Effector CD8-positive, alpha-beta T cell (primary cell): ENCODE measurements at regions not wholly inside any gene's neighbourhood (a gene's known extent, or its start where the extent isn't known, plus 50 kb on each side); places are given as distances from the start of the nearest gene placed in this dataset.
"Not testable (repeated sequence)": the region's sequence is repeated elsewhere in the genome, so short reads cannot be mapped to it uniquely, and the experiment has no call there.

Experiments used
- DNase-seq: peaks from one replicate; lab custom pipeline; 2025; lab: John Stamatoyannopoulos, UW

- DNase-seq, result no peak
Observed at GRCh38 chr18:30625961-30626360, 416.6 kb downstream of the DSC3 start.

- DNase-seq, result no peak
Observed at GRCh38 chr18:30623401-30624065, 419.0 kb downstream of the DSC3 start.

- no peak for DNase-seq
Observed at GRCh38 chr18:30622635-30623034, 419.9 kb downstream of the DSC3 start.

- DNase-seq, result no peak
Observed at GRCh38 chr18:30622104-30622503, 420.4 kb downstream of the DSC3 start.

- no peak for DNase-seq
Observed at GRCh38 chr18:30618567-30618966, 424.0 kb downstream of the DSC3 start.

- DNase-seq, result no peak
Observed at GRCh38 chr18:30616414-30616813, 426.1 kb downstream of the DSC3 start.

- no peak for DNase-seq
Observed at GRCh38 chr18:30613467-30613801, 429.1 kb downstream of the DSC3 start.

GRCh38 chr18:30601541-30601940 is 441.0 kb downstream of the DSC3 start:
- no peak for DNase-seq

- DNase-seq, result no peak
Observed at GRCh38 chr18:30597202-30597601, 445.3 kb downstream of the DSC3 start.

GRCh38 chr18:30596635-30597034 is 445.9 kb downstream of the DSC3 start:
- DNase-seq, result no peak

- no peak for DNase-seq
Observed at GRCh38 chr18:30595942-30596341, 446.6 kb downstream of the DSC3 start.

GRCh38 chr18:30594911-30595310 is 447.6 kb downstream of the DSC3 start:
- not testable (repeated sequence) for DNase-seq

GRCh38 chr18:30591462-30591861 is 451.1 kb downstream of the DSC3 start:
- DNase-seq, result no peak

- no peak for DNase-seq
Observed at GRCh38 chr18:30588673-30589164, 453.8 kb downstream of the DSC3 start.

GRCh38 chr18:30583768-30584167 is 458.8 kb downstream of the DSC3 start:
- DNase-seq, result no peak

GRCh38 chr18:30582078-30582477 is 460.5 kb downstream of the DSC3 start:
- no peak for DNase-seq

GRCh38 chr18:30578707-30579106 is 463.8 kb downstream of the DSC3 start:
- DNase-seq, result no peak

GRCh38 chr18:30572214-30572613 is 470.3 kb downstream of the DSC3 start:
- DNase-seq, result no peak

- DNase-seq, result no peak
Observed at GRCh38 chr18:30568333-30568732, 474.2 kb downstream of the DSC3 start.

GRCh38 chr18:30566877-30567276 is 475.7 kb downstream of the DSC3 start:
- DNase-seq, result no peak

GRCh38 chr18:30562231-30562630 is 480.3 kb downstream of the DSC3 start:
- no peak for DNase-seq

GRCh38 chr18:30556112-30556511 is 486.4 kb downstream of the DSC3 start:
- DNase-seq, result no peak

GRCh38 chr18:30545393-30545792 is 497.1 kb downstream of the DSC3 start:
- DNase-seq, result no peak

GRCh38 chr18:30544141-30544540 is 498.4 kb downstream of the DSC3 start:
- no peak for DNase-seq
